ENCODE measurements at regions not wholly inside any gene's neighbourhood (a gene's known extent, or its start where the extent isn't known, plus 50 kb on each side); places are given as distances from the start of the nearest gene placed in this dataset.

GRCh38 chr2:150319085-150319484 lies 168.4 kb downstream of the RND3 start:
- intact Hi-C loops (cut with micrococcal nuclease), result no loop called here

DNA sequence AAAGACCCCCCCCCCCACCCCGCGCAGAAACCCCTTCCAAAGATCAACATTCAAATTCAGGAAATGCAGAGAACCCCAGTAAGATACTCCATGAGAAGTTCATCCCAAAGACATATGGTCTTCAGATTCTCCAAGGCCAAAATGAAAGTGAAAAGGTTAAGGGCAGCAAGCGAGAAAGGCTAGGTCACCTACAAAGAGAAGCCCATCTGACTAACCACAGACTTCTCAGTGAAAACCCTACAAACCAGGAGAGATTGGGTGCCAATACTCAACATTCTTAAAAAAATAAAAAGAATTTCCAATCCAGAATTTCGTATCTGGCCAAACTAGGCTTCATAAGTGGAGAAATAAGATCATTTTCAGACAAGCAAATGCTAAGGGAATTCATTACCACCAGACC lies 175.2 kb downstream of the RND3 start:
- intact Hi-C loops (cut with micrococcal nuclease), result no loop called here

- intact Hi-C loops (cut with micrococcal nuclease), result no loop called here
These were observed 178.0 kb downstream of the RND3 start for GRCh38 chr2:150309311-150310080.

- intact Hi-C loops (cut with micrococcal nuclease), result no loop called here
These were observed 180.2 kb downstream of the RND3 start for GRCh38 chr2:150307258-150307657.

- intact Hi-C loops (cut with micrococcal nuclease), result no loop called here
These were observed 184.2 kb downstream of the RND3 start for GRCh38 chr2:150303281-150303680.

GRCh38 chr2:150298571-150299305 lies 188.7 kb downstream of the RND3 start:
- intact Hi-C loops (cut with micrococcal nuclease), result no loop called here

- intact Hi-C loops (cut with micrococcal nuclease), result no loop called here
These were observed 190.5 kb downstream of the RND3 start for GRCh38 chr2:150296770-150297546.

DNA sequence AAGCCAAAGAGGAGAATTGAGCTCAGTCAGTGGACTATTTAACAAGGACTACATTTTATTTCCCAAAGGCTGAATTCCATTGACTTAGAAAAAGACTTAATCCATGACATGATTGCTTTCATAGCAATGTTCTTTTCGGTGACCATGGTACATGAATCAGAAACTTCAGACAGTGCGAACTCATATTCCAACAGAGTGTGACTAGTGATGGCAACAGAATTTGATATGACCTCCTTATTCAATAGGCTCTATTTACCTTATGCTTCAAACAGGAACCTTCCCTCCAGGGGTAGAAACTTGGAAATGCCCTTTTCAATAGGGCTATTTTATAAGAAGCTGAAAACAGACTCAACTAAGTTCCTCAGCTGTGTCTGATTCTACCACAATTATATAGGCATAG lies 191.9 kb downstream of the RND3 start:
- intact Hi-C loops (cut with micrococcal nuclease), result no loop called here

DNA sequence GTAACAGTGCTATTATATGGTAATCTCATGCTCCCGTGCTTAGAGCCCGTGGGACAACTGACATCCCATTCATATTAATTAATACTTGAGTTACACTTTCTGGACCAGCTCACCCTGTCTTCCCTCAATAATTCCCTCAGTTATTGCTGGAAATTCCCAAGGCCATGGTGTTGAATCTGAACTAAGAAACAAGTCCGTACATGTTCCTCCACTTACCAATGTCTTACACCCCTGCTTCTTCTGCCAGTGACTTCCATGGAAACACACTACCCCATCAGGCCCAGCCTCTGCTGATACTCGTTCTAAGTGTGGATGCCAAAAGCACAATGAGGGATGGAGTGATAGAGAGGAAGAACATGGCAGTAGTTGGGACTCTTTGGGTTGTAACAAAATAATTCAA lies 193.7 kb downstream of the RND3 start:
- intact Hi-C loops (cut with micrococcal nuclease), result no loop called here

- intact Hi-C loops (cut with micrococcal nuclease), result no loop called here
These were observed 194.7 kb downstream of the RND3 start for GRCh38 chr2:150292807-150293206.

DNA sequence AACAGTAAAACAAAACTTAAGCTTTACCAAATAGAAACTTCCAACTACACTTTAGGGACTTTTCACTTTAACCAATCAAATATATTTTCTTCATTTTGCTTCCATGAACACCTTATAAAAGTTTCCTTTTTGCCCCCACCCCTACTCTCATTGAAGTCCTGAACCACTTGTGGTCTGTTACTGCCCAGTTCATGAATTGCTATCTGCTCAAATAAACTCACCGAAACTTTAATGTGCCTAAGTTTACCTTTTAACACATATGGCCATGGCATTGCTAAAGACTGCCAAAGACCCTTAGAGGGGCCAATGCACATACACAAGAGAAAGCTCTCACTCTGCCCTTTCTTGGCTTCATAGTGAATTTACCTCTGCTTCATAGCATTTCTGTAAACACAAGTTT lies 195.3 kb downstream of the RND3 start:
- intact Hi-C loops (cut with micrococcal nuclease), result no loop called here

DNA sequence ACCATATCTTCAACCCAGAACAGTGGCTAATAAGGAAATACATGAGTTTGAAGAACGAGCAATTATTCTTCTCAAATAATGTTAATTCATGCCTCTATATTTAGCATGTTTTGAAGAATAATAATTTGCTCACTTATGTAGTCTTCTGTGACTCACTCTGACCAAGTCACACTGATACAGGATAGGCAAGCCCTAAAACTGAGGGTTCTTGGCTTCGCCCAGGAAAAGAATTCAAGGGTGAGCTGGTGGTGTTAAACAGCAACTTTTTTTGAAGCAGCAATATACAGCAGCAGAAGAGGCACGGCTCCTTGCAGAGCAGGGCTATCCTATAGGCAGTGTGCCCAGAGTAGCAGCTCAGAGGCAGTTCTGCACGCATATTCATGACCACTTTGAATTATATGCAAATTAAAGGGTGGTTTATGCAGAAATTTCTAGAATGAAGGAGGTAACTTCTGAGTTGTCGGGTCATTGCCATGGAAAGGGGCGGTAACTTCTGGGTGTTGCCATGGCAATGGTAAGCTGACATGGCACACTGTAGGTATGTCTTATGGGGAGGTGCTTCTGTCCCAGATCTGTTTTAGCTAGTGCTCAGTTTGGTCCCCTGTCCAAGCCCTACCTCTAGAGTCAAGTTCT lies 200.6 kb downstream of the RND3 start:
- intact Hi-C loops (cut with micrococcal nuclease), result no loop called here

GRCh38 chr2:150284116-150284515 lies 203.4 kb downstream of the RND3 start:
- intact Hi-C loops (cut with micrococcal nuclease), result no loop called here

GRCh38 chr2:150282771-150283371 lies 204.6 kb downstream of the RND3 start:
- intact Hi-C loops (cut with micrococcal nuclease), result no loop called here

DNA sequence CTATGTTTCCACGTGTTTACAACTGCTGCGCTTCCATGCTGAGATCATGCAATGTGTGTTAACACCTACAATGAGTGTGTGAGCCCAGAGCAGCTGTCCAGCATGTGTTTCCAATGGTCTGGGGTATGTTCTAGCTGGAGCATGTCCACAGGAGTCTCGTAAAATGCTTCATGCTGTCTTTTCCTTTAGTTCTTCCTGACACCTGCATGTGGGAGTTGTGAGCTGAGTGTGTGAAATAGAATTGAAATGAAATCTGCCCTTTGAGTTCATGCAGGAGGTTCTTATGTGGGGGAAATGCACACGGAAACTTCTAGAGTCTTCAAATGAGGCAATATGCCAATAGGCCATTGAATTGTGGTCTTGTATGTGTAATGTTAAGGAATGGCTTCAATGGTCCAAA lies 205.1 kb downstream of the RND3 start:
- intact Hi-C loops (cut with micrococcal nuclease), result no loop called here

DNA sequence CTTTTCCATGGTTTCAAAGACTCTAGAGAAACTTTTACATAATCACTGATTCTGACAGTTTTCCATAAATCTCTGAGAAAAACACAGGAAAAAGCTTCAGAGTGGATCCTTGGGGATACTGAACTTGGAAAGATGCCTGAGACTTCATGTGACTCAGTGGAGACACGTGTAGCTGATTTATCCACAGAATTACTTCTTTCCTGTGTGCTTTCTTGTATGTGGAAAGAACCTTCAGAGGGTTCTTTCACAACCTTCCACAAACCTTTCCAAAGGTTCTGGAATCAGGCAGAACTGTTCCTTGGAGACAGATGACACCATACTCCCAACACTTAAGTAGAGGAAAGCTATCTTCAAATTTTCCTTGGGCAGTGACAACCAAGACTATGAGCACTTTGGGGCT lies 207.2 kb downstream of the RND3 start:
- intact Hi-C loops (cut with micrococcal nuclease), result no loop called here

DNA sequence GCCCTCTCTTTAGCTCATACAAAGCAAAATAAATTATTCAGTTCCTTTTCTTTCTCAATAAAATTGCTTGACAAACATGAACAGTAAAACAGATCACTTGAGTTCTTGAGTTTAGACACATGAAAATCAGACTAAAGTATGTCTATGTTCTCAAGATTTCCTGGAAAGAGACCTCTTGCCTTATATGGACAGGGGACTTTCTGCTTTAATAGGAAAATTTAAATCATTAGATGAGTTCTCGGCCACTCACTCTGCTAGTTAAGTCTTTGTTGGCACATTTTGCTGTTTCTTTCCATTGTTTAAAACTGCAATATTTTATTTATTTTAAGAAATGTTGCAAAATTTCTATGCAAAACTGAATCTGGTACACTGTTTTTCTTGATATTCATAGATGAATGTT lies 207.8 kb downstream of the RND3 start:
- intact Hi-C loops (cut with micrococcal nuclease), result no loop called here

- intact Hi-C loops (cut with micrococcal nuclease), result no loop called here
These were observed 210.7 kb downstream of the RND3 start for GRCh38 chr2:150276737-150277136.

DNA sequence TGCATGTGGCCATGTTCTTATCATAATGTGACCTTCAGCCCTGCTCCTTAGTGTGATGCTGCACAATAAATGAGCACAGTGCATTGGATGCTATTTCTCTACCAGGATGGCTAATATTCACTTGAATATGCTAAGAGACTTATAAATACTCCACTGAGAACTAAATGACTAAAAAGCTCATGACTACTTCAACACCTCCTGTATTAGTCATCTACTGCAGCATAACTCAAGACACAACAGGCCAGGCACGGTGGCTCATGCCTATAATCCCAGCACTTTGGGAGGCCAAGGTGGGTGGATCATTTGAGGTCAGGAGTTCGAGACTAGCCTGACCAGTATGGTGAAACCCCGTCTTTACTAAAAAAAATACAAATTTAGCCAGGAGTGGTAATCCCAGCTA lies 213.4 kb downstream of the RND3 start:
- intact Hi-C loops (cut with micrococcal nuclease), result no loop called here

DNA sequence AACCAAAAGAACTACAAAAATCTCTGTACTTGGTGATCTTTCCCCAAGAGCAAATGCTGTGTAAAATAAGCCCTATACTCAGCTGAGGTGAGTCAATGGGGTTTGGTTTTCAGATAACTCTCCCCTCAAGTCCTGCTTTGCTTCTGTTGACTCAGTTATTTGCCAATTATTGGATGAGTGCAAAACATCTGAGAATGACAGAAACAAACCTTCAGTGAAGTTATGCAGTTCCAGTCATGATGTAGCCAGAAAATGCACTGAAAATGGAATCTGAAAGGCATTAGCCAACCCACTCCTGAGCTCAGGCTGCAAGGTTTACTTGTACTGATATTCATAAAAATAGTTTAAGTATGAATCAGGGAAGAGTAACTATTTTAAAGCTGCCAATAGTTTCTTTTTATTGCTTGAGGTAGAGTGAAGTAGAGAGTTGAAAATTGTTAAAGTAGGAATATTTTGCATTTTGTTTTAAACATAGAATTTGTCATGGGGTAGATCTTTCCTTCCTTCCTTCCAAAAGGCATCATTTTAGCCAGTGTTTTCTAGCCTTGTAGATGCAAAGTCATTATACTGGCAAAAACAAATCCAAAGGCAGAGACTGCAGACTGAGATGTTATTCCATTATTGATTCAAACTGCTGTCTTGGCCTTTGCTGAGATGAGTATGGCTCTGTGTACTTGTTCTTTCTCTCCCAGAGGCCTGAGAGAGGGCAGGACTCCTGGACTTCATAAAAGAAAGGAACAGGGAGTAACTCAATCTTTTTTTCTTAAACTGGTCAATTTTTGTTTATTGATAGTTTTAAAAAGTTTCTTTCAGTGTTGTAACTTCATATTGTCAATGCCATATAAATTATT lies 215.3 kb downstream of the RND3 start:
- intact Hi-C loops (cut with micrococcal nuclease), result no loop called here
